Adipocyte (in vitro differentiated cells): ENCODE measurements at regions not wholly inside any gene's neighbourhood (a gene's known extent, or its start where the extent isn't known, plus 50 kb on each side); places are given as distances from the start of the nearest gene placed in this dataset.
A peak's percentile ranks its signal among the peaks of the same experiment; 100 is the strongest.

Experiments
- DNase-seq: peaks from one replicate; pipeline ENCODE4 v3.0.0-alpha.2; 2015; ENCODE audit warnings: low read depth
- H3K27me3 ChIP-seq: replicated peaks from 2 replicates; pipeline ENCODE4 v1.7.0; 2013; ENCODE audit warnings: mild to moderate bottlenecking, low read length, moderate library complexity; ENCODE audit not compliant: control insufficient read depth, insufficient read depth
- H3K36me3 ChIP-seq: 2 replicates; pipeline ENCODE4 v1.7.0; 2013; ENCODE audit warnings: low read length, mild to moderate bottlenecking, moderate library complexity; ENCODE audit not compliant: control insufficient read depth, insufficient read depth, severe bottlenecking
- H3K4me1 ChIP-seq: 2 replicates; pipeline ENCODE4 v1.7.0; 2013; ENCODE audit warnings: mild to moderate bottlenecking, low read length, moderate library complexity; ENCODE audit not compliant: control insufficient read depth, insufficient read depth
- H3K4me3 ChIP-seq: 2 replicates; pipeline ENCODE4 v1.7.0; 2013; ENCODE audit warnings: mild to moderate bottlenecking, low read length, moderate library complexity
- H3K9ac ChIP-seq: 2 replicates; pipeline ENCODE4 v1.7.0; 2013; ENCODE audit warnings: mild to moderate bottlenecking, low read length, moderate library complexity
- H3K9me3 ChIP-seq: 2 replicates; pipeline ENCODE4 v1.7.0; 2013; ENCODE audit warnings: mild to moderate bottlenecking, low read length, moderate library complexity; ENCODE audit not compliant: control insufficient read depth

DNA sequence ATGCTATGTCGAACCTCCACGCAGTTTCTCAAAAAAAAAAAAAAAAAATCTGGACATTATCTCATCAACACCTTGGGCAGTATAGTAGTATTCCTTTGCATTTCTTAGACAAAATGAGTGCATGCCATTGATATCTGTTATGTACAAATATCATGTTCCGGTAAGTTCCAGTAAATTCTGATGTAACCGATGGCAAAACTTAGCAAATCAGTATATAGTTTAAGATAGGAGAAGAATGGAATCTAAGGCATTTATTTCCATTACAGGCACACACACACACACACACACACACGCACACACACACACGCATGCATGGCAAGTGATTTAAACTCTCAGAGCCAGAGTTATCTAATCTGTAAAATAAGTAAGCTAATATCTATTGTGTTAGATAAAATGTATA lies 356.5 kb upstream of the TUSC1 start:
- H3K4me1 ChIP-seq: peaks cover 5% of the 10 kb centered on the region
- DNase-seq: peak; percentile 17
- H3K27me3 ChIP-seq: no peaks in the 10 kb centered on the region
- H3K9ac ChIP-seq: no peak overlapping the region
- H3K4me3 ChIP-seq: no peak overlapping the region
- H3K36me3 ChIP-seq: no peaks in the 10 kb centered on the region
- H3K9me3 ChIP-seq: peaks cover 10% of the 10 kb centered on the region

DNA sequence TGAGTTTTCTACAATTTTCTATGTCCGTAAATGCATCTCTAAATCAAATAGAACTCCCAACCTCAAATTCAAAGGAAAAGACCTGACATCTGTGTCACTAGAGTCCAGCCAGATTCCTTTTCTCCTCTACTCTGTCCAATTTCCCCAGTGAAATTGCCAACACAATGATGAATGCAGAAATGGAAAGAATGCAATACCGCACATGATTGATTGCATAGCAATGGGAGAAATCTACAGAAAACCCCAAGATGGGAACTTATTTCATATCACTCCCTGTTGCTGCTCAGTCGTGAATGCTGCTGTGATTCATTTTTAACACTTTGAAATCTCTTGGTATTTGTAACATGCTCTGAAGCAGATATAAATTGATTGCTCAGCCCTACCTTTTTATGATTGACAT lies 355.1 kb upstream of the TUSC1 start:
- no peaks in the 10 kb centered on the region for H3K27me3 ChIP-seq
- peak; percentile 16 for DNase-seq
- H3K9ac ChIP-seq: no peak overlapping the region
- H3K36me3 ChIP-seq: no peaks in the 10 kb centered on the region
- H3K4me3 ChIP-seq: no peak overlapping the region
- H3K4me1 ChIP-seq: peaks cover 5% of the 10 kb centered on the region
- H3K9me3 ChIP-seq: no peaks in the 10 kb centered on the region

- H3K4me3 ChIP-seq: no peak overlapping the region
- H3K27me3 ChIP-seq: no peaks in the 10 kb centered on the region
- H3K36me3 ChIP-seq: no peaks in the 10 kb centered on the region
- peaks cover 7% of the 10 kb centered on the region for H3K4me1 ChIP-seq
- no peaks in the 10 kb centered on the region for H3K9me3 ChIP-seq
- no peak overlapping the region for H3K9ac ChIP-seq
- DNase-seq: no peak
Measured at GRCh38 chr9:26026423-26027100, 348.3 kb upstream of the TUSC1 start.

DNA sequence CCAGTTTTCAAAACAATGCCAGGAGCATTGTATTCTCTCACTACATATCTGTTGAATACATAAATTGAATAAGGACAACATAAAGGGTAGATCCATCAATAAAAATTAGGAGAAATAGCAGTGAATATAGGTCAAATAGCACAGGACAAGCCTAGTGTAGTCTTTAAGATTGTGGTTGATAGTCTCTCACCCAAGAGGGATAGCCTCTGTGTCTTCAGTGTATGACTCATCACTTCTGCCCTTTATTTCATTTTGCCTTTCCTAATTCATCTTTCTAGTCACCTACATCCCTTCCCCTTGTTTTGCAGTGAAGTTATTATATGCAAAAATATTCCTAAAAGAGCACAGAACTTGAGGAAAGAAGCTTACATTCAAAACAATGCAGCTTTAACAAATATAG lies 335.0 kb upstream of the TUSC1 start:
- H3K4me1 ChIP-seq: peaks cover 5% of the 10 kb centered on the region
- DNase-seq: peak; percentile 3
- no peak overlapping the region for H3K4me3 ChIP-seq
- H3K27me3 ChIP-seq: no peaks in the 10 kb centered on the region
- H3K9ac ChIP-seq: no peak overlapping the region
- H3K9me3 ChIP-seq: peaks cover 6% of the 10 kb centered on the region
- no peaks in the 10 kb centered on the region for H3K36me3 ChIP-seq

DNA sequence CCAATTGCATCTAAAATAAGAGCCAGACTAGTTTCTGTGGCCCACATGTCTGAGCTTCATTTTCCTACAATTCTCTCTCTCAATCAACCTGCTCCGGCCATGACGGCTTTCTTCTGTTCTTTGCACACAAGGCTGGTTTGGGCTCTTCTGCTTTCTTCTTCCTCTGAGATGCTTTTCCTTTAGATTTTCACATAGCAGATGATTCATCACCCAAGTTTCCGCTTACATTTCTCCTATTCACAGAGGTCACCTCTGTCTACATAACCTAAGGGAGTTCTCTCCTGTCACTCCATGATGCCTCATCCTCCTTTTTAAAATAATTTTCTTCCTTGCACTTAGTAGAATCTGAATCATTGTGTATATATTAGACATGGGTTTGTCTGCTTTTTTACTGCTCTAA lies 334.6 kb upstream of the TUSC1 start:
- Histone ChIP-seq H3K27me3 (no peaks in the 10 kb centered on the region), H3K36me3 (no peaks in the 10 kb centered on the region), H3K4me3 (no peak overlapping the region), H3K9ac (no peak overlapping the region), H3K4me1 (peaks cover 5% of the 10 kb centered on the region), H3K9me3 (peaks cover 3% of the 10 kb centered on the region)
- peak; percentile 31 for DNase-seq

DNA sequence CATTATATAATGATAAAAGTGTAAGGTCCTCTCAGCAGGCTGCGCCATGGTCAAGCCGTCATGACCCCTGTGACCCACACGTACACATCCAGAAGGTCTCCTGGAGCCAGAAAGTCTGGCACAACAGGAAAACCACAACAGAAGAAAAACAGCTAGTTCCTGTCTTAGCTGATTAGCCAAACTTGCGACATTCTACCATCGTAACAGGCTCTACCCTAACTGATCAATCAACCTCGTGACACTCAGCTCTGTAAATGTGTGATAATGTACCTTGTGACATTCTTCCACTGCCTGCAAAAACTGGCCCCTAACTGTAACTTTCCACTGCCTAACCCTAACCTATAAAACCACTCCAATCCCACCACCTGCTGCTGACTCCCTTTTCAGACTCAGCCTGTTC lies 316.4 kb upstream of the TUSC1 start:
- Histone ChIP-seq H3K9ac (no peak overlapping the region), H3K4me1 (no peaks in the 10 kb centered on the region), H3K9me3 (peaks cover 14% of the 10 kb centered on the region), H3K36me3 (no peaks in the 10 kb centered on the region), H3K4me3 (no peak overlapping the region), H3K27me3 (no peaks in the 10 kb centered on the region)
- DNase-seq: no peak

GRCh38 chr9:25990376-25990775 lies 312.1 kb upstream of the TUSC1 start:
- Histone ChIP-seq H3K9ac (no peak overlapping the region), H3K36me3 (no peaks in the 10 kb centered on the region)
- no peak for DNase-seq

DNA sequence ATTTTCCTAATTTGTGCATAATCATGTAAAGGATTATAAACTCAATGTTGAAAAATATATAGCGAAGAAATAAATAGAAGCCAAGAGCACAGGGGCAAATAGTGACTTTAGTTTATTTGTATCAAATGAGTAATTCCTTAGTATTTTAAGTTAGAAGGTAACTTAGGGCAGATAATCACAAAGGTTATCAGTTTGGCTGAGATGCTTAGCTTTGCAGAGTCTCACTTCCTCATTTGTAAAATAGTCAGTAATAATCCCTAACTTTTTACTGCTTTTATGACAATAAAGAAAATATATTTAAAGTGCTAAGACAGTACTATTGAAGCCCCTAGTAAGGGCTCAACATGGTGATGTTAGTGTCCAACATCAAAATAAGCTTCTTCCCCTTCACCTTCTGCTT lies 297.4 kb upstream of the TUSC1 start:
- H3K27me3 ChIP-seq: no peaks in the 10 kb centered on the region
- no peak overlapping the region for H3K9ac ChIP-seq
- H3K4me3 ChIP-seq: no peak overlapping the region
- H3K9me3 ChIP-seq: peaks cover 3% of the 10 kb centered on the region
- no peak for DNase-seq
- H3K4me1 ChIP-seq: no peaks in the 10 kb centered on the region
- H3K36me3 ChIP-seq: no peaks in the 10 kb centered on the region

More at GRCh38 chr9:25990376-25990775, 312.1 kb upstream of the TUSC1 start:
- H3K27me3 ChIP-seq: no peaks in the 10 kb centered on the region
- no peak overlapping the region for H3K4me3 ChIP-seq
- no peaks in the 10 kb centered on the region for H3K4me1 ChIP-seq
- H3K9me3 ChIP-seq: peaks cover 18% of the 10 kb centered on the region

DNA sequence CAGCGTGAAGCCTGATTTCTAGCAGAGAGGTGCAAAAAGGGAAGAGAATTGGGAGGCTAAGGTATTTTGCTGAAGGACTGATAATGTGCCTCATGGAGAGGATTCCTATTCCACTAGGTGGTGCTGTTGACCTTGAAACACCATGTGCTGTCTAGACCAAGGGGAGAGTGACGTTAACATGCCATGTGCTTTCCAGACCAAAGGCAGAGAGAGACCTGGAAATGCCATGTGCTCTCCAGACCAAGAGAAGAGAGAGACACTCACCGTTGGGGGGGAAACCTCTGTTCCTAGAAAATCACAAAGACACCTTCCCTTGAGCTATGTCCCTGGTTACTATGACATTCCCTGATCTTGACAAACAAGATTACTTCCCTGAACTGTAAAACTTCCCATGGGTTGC lies 286.0 kb upstream of the TUSC1 start:
- peak; percentile 87 for DNase-seq
- H3K9me3 ChIP-seq: peaks cover 12% of the 10 kb centered on the region
- no peaks in the 10 kb centered on the region for H3K36me3 ChIP-seq
- H3K4me1 ChIP-seq: no peaks in the 10 kb centered on the region
- H3K27me3 ChIP-seq: no peaks in the 10 kb centered on the region
- H3K9ac ChIP-seq: no peak overlapping the region
- no peak overlapping the region for H3K4me3 ChIP-seq

DNA sequence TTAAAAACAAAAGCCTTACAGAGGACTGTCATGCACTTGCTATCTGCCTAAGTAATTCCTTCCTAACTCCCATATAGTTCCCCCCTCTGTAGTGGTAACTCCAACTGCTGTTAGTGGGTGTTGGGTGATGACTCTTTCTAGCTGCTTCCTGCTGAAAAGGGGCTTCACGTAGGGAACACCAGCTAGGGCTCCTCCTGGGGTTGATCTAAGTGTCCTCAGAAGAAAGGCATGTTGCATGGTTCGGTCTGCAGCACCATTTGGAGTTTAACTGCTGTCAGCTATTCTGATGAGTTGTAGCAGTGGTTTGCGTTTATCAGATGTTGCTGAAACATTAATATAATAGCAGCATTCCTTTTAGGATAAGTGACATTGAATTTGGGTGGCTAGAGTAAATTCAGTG lies 281.9 kb upstream of the TUSC1 start:
- Histone ChIP-seq H3K9me3 (peaks cover 12% of the 10 kb centered on the region), H3K27me3 (no peaks in the 10 kb centered on the region), H3K36me3 (no peaks in the 10 kb centered on the region), H3K4me1 (no peaks in the 10 kb centered on the region), H3K4me3 (no peak overlapping the region), H3K9ac (no peak overlapping the region)
- DNase-seq: no peak

GRCh38 chr9:25954209-25954608 lies 276.0 kb upstream of the TUSC1 start:
- Histone ChIP-seq H3K4me3 (no peak overlapping the region), H3K9ac (no peak overlapping the region), H3K9me3 (no peaks in the 10 kb centered on the region), H3K36me3 (no peaks in the 10 kb centered on the region), H3K27me3 (no peaks in the 10 kb centered on the region), H3K4me1 (no peaks in the 10 kb centered on the region)
- no peak for DNase-seq

GRCh38 chr9:25948182-25948581 lies 269.9 kb upstream of the TUSC1 start:
- H3K4me3 ChIP-seq: no peak overlapping the region
- H3K4me1 ChIP-seq: no peaks in the 10 kb centered on the region
- H3K27me3 ChIP-seq: no peaks in the 10 kb centered on the region
- H3K9me3 ChIP-seq: no peaks in the 10 kb centered on the region
- no peaks in the 10 kb centered on the region for H3K36me3 ChIP-seq
- no peak overlapping the region for H3K9ac ChIP-seq
- DNase-seq: no peak
